Endothelial cell of umbilical vein (primary cell): ENCODE measurements at regions not wholly inside any gene's neighbourhood (a gene's known extent, or its start where the extent isn't known, plus 50 kb on each side); places are given as distances from the start of the nearest gene placed in this dataset.

Source experiments
- BruUV-seq: library from RNA; stranded (reverse); fragments of 400-500 nt; replicated peaks from 2 replicates; lab custom pipeline; 2021; lab: Mats Ljungman, UMichigan
- CTCF ChIA-PET: fragments of 300-600, 350-600 bp; sonication (Branson Sonifier 250); formaldehyde crosslinking; loops from one replicate; lab custom pipeline; 2021; ENCODE audit warnings: antibody characterized with exemption, inconsistent platforms; lab: Charles Lee
- POLR2A ChIA-PET: fragments of 300-600, 350-600 bp; sonication (Branson Sonifier 250); formaldehyde crosslinking; loops from one replicate; lab custom pipeline; 2021; ENCODE audit warnings: antibody characterized with exemption, inconsistent platforms; lab: Charles Lee
- DNase-seq: peaks from one replicate; pipeline ENCODE4 v3.0.0-alpha.2; 2011; ENCODE audit warnings: low read depth, low spot score
- FAIRE-seq: peaks from 2 replicates; lab custom pipeline; 2011; peaks lifted over from hg19 to GRCh38; lab: Jason Lieb, UNC
- H2AFZ ChIP-seq: 2 replicates; pipeline ENCODE4 v1.6.0; 2012; ENCODE audit warnings: low read depth, low read length, control low read depth, inconsistent platforms
- H3K27ac ChIP-seq: 2 replicates; pipeline ENCODE4 v1.5.1; 2011; ENCODE audit warnings: low read depth, mild to moderate bottlenecking, control low read depth, low read length, moderate library complexity; ENCODE audit not compliant: insufficient read depth
- H3K27me3 ChIP-seq, 2 experiments: 2 replicates each; pipeline versions ENCODE4 v1.6.0 to v1.6.1; 2011; ENCODE audit warnings: low read length in 2 of 2, mixed read lengths in 1 of 2; ENCODE audit not compliant: control insufficient read depth in 2 of 2, insufficient read depth in 2 of 2
- H3K36me3 ChIP-seq, 2 experiments: 2 replicates in 1 of 2; 3 replicates in 1 of 2; pipeline ENCODE4 v1.5.1; 2011; ENCODE audit warnings: low read length in 2 of 2, mild to moderate bottlenecking in 1 of 2, moderate library complexity in 1 of 2; ENCODE audit not compliant: control insufficient read depth in 2 of 2, insufficient read depth in 2 of 2; ENCODE audit errors: extremely low read depth in 1 of 2
- H3K4me1 ChIP-seq: 3 replicates; pipeline ENCODE4 v1.5.1; 2011; ENCODE audit warnings: mild to moderate bottlenecking, low read length; ENCODE audit not compliant: control insufficient read depth, insufficient read depth; ENCODE audit errors: extremely low read depth
- H3K4me2 ChIP-seq: 2 replicates; pipeline ENCODE4 v1.6.1; 2011; ENCODE audit warnings: low read length, control low read depth, mixed read lengths; ENCODE audit not compliant: insufficient read depth
- H3K4me3 ChIP-seq, 3 experiments: fragments of 200-600 bp in 1 of 3; sonication (generic), shearing (Covaris generic) in 1 of 3; replicated peaks in 1 of 3; 2 replicates each; pipeline ENCODE4 v1.5.1; 2011 to 2016; ENCODE audit warnings: control low read depth in 3 of 3, low read length in 3 of 3, mild to moderate bottlenecking in 2 of 3, inconsistent platforms in 1 of 3, low read depth in 1 of 3, moderate library complexity in 1 of 3; ENCODE audit not compliant: insufficient read depth in 1 of 3
- H3K79me2 ChIP-seq: 2 replicates; pipeline ENCODE4 v1.6.0; 2012; ENCODE audit warnings: low read length, inconsistent platforms; ENCODE audit not compliant: control insufficient read depth, insufficient read depth
- H3K9ac ChIP-seq: replicated peaks from 2 replicates; pipeline ENCODE3; 2011; ENCODE audit warnings: low read length, control low read depth; ENCODE audit not compliant: insufficient read depth; ENCODE audit errors: extremely low read depth
- H3K9me1 ChIP-seq: replicated peaks from 3 replicates; pipeline ENCODE4 v1.6.0; 2011; ENCODE audit warnings: mild to moderate bottlenecking, low read length; ENCODE audit not compliant: control insufficient read depth, insufficient read depth; ENCODE audit errors: extremely low read depth
- H3K9me3 ChIP-seq: replicated peaks from 2 replicates; pipeline ENCODE4 v1.5.1; 2012; ENCODE audit warnings: low read length, inconsistent platforms; ENCODE audit not compliant: control insufficient read depth, insufficient read depth
- H4K20me1 ChIP-seq: replicated peaks from 2 replicates; pipeline ENCODE3; 2011; ENCODE audit warnings: mild to moderate bottlenecking, low read length; ENCODE audit not compliant: control insufficient read depth, insufficient read depth; ENCODE audit errors: extremely low read depth
- EZH2 ChIP-seq: IDR thresholded peaks from 2 replicates; pipeline ENCODE4 v1.6.1; 2012; ENCODE audit warnings: borderline replicate concordance, low read depth, mild to moderate bottlenecking, moderate library complexity, low read length, inconsistent platforms; ENCODE audit not compliant: severe bottlenecking
- FOS ChIP-seq: IDR thresholded peaks from 2 replicates; pipeline ENCODE4 v1.6.1; 2011; ENCODE audit warnings: mild to moderate bottlenecking, low read length, moderate library complexity, borderline replicate concordance; ENCODE audit not compliant: insufficient read depth
- GATA2 ChIP-seq: IDR thresholded peaks from 2 replicates; pipeline ENCODE4 v1.7.0; 2011; ENCODE audit warnings: low read depth, mild to moderate bottlenecking, moderate library complexity, mixed read lengths, low read length; ENCODE audit not compliant: insufficient read length, insufficient read depth
- JUN ChIP-seq: IDR thresholded peaks from 2 replicates; pipeline ENCODE4 v1.6.1; 2011; ENCODE audit warnings: borderline replicate concordance, low read depth; ENCODE audit not compliant: insufficient read length, insufficient read depth
- MYC ChIP-seq: IDR thresholded peaks from one replicate; pipeline ENCODE4 v1.6.1; 2011; ENCODE audit warnings: mild to moderate bottlenecking, low read depth, low read length
- POLR2AphosphoS5 ChIP-seq: IDR thresholded peaks from 2 replicates; pipeline ENCODE4 v1.6.1; 2012; ENCODE audit warnings: low read depth, mild to moderate bottlenecking, control low read depth, low read length, moderate library complexity; ENCODE audit not compliant: insufficient read depth
- dilution Hi-C: fragments of 300-500 bp; cut with MboI; formaldehyde crosslinking; loops from one replicate; pipeline ENCODE4 v1.15.0; 2019; ENCODE audit warnings: low sequenced_read_pairs; ENCODE audit not compliant: extremely low pct_ligation_motif_present
- intact Hi-C: fragments of 100-400 bp; cut with micrococcal nuclease; formaldehyde crosslinking; loops from one replicate; pipeline ENCODE4 v1.10.0; 2022
- TF ChIP-seq, protein P1 (sequence below): IDR thresholded peaks from 2 replicates; pipeline ENCODE4 v1.6.1; 2011; ENCODE audit not compliant: insufficient read depth, insufficient read length
- TF ChIP-seq, protein P2 (sequence below), 2 donors: IDR thresholded peaks; 1 replicate in 1 of 2; 2 replicates in 1 of 2; pipeline ENCODE4 v1.5.1; 2011; ENCODE audit warnings: low read length in 2 of 2, mild to moderate bottlenecking in 2 of 2, moderate library complexity in 2 of 2, control low read depth in 1 of 2, inconsistent platforms in 1 of 2, low read depth in 1 of 2; ENCODE audit not compliant: insufficient read depth in 1 of 2; ENCODE audit errors: extremely low read depth in 1 of 2

DNA sequence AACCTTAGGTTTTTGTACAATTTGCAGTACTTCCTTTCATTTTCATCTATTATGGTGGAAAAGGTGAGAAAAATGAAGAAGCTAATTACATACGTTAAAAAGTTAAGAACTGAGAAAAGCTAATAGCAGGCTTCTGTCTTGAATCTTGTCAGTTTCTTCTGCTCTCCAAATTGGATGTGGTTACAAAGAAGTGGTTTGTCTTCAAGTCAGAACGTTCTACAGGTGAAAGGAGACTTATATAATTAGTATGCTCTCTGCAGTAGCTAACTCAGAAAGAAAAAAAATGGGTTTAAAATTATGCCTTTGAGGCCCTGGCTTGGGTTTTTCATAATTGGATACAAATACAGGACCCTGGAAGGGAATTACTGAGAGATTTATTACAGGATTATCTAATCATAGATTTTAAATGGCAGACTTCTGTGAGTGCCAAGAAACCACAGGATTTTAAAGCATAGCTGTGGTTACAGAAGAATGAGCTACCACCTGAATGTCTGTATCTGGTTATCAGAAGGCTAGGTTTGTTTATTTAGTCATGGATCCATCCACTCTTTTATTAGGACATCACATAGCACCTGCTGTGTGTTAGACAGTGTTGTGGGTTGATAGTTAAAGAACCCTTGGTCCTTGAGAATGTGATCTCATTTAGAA lies 528.1 kb upstream of the MCTP2 start:
- dilution Hi-C loops: no loop called here
- FAIRE-seq (no peak), DNase-seq (no peak)
- Histone ChIP-seq H3K79me2 (no peaks in the 10 kb centered on the region), H2AFZ (no peak overlapping the region), H3K9ac (no peak overlapping the region), H3K9me1 (no peaks in the 10 kb centered on the region), H3K36me3 (no peaks in the 10 kb centered on the region), H4K20me1 (no peaks in the 10 kb centered on the region), H3K4me2 (no peak overlapping the region), H3K9me3 (peaks cover 2% of the 10 kb centered on the region), H3K27me3 (no peaks in the 10 kb centered on the region), H3K4me3 (no peak overlapping the region), H3K27ac (no peak overlapping the region), H3K4me1 (no peaks in the 10 kb centered on the region)
- TF ChIP-seq EZH2: no peak
- TF ChIP-seq MYC: no peak
- TF ChIP-seq POLR2AphosphoS5: no peak
- BruUV-seq: no TSS peak
- ChIA-PET CTCF (no interaction called here), POLR2A (no interaction called here)
- intact Hi-C loops: no loop called here

DNA sequence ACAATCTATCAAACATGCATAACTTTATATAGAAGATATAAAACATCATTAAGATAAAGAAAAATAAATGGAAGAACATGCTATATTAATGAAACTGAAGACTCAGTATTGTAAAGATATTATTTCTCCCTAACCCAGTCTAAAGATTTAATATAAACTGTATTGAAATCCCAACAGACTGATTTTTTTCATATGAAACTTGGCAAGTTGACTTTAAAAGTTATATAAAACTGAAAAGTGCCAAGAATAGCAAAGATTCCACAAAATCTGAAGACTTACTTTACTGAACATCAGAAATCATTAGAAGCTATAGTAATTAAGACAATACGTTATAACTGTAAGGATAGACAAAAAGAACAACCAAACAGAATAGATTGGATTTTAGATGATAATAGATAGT lies 531.3 kb upstream of the MCTP2 start:
- dilution Hi-C loops: no loop called here
- POLR2A ChIA-PET: no interaction called here
- no TSS peak for BruUV-seq

More for the DNA sequence above, 531.3 kb upstream of the MCTP2 start:
- no peak overlapping the region for H3K4me2 ChIP-seq
- no peak overlapping the region for H3K4me3 ChIP-seq
- no peaks in the 10 kb centered on the region for H4K20me1 ChIP-seq
- DNase-seq (no peak), FAIRE-seq (no peak)
- no peak overlapping the region for H3K27ac ChIP-seq
- CTCF ChIA-PET: no interaction called here
- no peak overlapping the region for H2AFZ ChIP-seq
- TF ChIP-seq, protein P1, sequence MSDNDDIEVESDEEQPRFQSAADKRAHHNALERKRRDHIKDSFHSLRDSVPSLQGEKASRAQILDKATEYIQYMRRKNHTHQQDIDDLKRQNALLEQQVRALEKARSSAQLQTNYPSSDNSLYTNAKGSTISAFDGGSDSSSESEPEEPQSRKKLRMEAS: no peak
- no peak for TF ChIP-seq JUN
- no peak for TF ChIP-seq FOS
- no peak for TF ChIP-seq POLR2AphosphoS5
- no peak for TF ChIP-seq GATA2
- TF ChIP-seq, protein P2, sequence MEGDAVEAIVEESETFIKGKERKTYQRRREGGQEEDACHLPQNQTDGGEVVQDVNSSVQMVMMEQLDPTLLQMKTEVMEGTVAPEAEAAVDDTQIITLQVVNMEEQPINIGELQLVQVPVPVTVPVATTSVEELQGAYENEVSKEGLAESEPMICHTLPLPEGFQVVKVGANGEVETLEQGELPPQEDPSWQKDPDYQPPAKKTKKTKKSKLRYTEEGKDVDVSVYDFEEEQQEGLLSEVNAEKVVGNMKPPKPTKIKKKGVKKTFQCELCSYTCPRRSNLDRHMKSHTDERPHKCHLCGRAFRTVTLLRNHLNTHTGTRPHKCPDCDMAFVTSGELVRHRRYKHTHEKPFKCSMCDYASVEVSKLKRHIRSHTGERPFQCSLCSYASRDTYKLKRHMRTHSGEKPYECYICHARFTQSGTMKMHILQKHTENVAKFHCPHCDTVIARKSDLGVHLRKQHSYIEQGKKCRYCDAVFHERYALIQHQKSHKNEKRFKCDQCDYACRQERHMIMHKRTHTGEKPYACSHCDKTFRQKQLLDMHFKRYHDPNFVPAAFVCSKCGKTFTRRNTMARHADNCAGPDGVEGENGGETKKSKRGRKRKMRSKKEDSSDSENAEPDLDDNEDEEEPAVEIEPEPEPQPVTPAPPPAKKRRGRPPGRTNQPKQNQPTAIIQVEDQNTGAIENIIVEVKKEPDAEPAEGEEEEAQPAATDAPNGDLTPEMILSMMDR (IDR thresholded peaks at IDR 0.05; ENCODE audit: extremely low read depth in 1 of 2, insufficient read depth in 1 of 2, low read depth in 1 of 2, low read length in 2 of 2): no peak
- H3K27me3 ChIP-seq: no peaks in the 10 kb centered on the region
- H3K9me3 ChIP-seq: peaks cover 2% of the 10 kb centered on the region
- H3K4me1 ChIP-seq: no peaks in the 10 kb centered on the region
- intact Hi-C loops: no loop called here
- H3K79me2 ChIP-seq: no peaks in the 10 kb centered on the region
- H3K9ac ChIP-seq: no peak overlapping the region
- no peaks in the 10 kb centered on the region for H3K9me1 ChIP-seq
- no peaks in the 10 kb centered on the region for H3K36me3 ChIP-seq
